GM21447 (cell line): ENCODE measurements at regions not wholly inside any gene's neighbourhood (a gene's known extent, or its start where the extent isn't known, plus 50 kb on each side); places are given as distances from the start of the nearest gene placed in this dataset.
A peak's percentile ranks its signal among the peaks of the same experiment; 100 is the strongest.

Source experiments
- ATAC-seq: cut with Tn5 transposase; IDR thresholded peaks from one replicate; pipeline ENCODE4 v1.9.1; 2021; ENCODE audit not compliant: unreplicated experiment

GRCh38 chr5:136701191-136701590 lies 335.8 kb upstream of the TRPC7 start:
- no peak for ATAC-seq

GRCh38 chr5:136699651-136700050 lies 334.3 kb upstream of the TRPC7 start:
- ATAC-seq: no peak

- no peak for ATAC-seq
Measured at GRCh38 chr5:136698970-136699369, 333.6 kb upstream of the TRPC7 start.

GRCh38 chr5:136694258-136694657 lies 328.9 kb upstream of the TRPC7 start:
- no peak for ATAC-seq

- ATAC-seq: no peak
Measured at GRCh38 chr5:136689552-136689951, 324.2 kb upstream of the TRPC7 start.

GRCh38 chr5:136686192-136686872 lies 321.0 kb upstream of the TRPC7 start:
- no peak for ATAC-seq

GRCh38 chr5:136682986-136683385 lies 317.6 kb upstream of the TRPC7 start:
- ATAC-seq: no peak

GRCh38 chr5:136679233-136679632 lies 313.9 kb upstream of the TRPC7 start:
- ATAC-seq: no peak

GRCh38 chr5:136677217-136677616 lies 311.9 kb upstream of the TRPC7 start:
- no peak for ATAC-seq

- no peak for ATAC-seq
Measured at GRCh38 chr5:136676685-136677084, 311.3 kb upstream of the TRPC7 start.

- no peak for ATAC-seq
Measured at GRCh38 chr5:136675769-136676168, 310.4 kb upstream of the TRPC7 start.

- ATAC-seq: no peak
Measured at GRCh38 chr5:136674178-136674577, 308.8 kb upstream of the TRPC7 start.

- no peak for ATAC-seq
Measured at GRCh38 chr5:136667789-136668188, 302.4 kb upstream of the TRPC7 start.

- peak; percentile 87 for ATAC-seq
Measured at GRCh38 chr5:136666970-136667620, 301.8 kb upstream of the TRPC7 start.

- ATAC-seq: no peak
Measured at GRCh38 chr5:136665331-136665730, 300.0 kb upstream of the TRPC7 start.

- ATAC-seq: no peak
Measured at GRCh38 chr5:136661026-136661425, 295.7 kb upstream of the TRPC7 start.

- ATAC-seq: no peak
Measured at GRCh38 chr5:136656811-136657210, 291.5 kb upstream of the TRPC7 start.

GRCh38 chr5:136655468-136655867 lies 290.1 kb upstream of the TRPC7 start:
- no peak for ATAC-seq

GRCh38 chr5:136646915-136647314 lies 281.6 kb upstream of the TRPC7 start:
- no peak for ATAC-seq

GRCh38 chr5:136642976-136643375 lies 277.6 kb upstream of the TRPC7 start:
- no peak for ATAC-seq

- no peak for ATAC-seq
Measured at GRCh38 chr5:136639616-136640015, 274.3 kb upstream of the TRPC7 start.

GRCh38 chr5:136638084-136638483 lies 272.7 kb upstream of the TRPC7 start:
- ATAC-seq: no peak

GRCh38 chr5:136636001-136636400 lies 270.7 kb upstream of the TRPC7 start:
- no peak for ATAC-seq
